Gastroesophageal sphincter (tissue), 3 donors: ENCODE measurements at regions not wholly inside any gene's neighbourhood (a gene's known extent, or its start where the extent isn't known, plus 50 kb on each side); places are given as distances from the start of the nearest gene placed in this dataset.

ENCODE experiments used
- CTCF ChIP-seq, 4 experiments: fragments of 200-600 bp in 2 of 4; fragments of 450-650 bp in 2 of 4; sonication (generic) in 1 of 4; IDR thresholded peaks; one replicate each; pipeline ENCODE4 v1.5.1; 2017 to 2019; ENCODE audit warnings: antibody characterized with exemption in 4 of 4, mild to moderate bottlenecking in 2 of 4, moderate library complexity in 2 of 4
- POLR2A ChIP-seq, 2 donors: fragments of 450-650 bp; IDR thresholded peaks; one replicate each; pipeline ENCODE4 v1.6.1; 2017; ENCODE audit warnings: antibody characterized with exemption in 2 of 2, mild to moderate bottlenecking in 2 of 2, moderate library complexity in 1 of 2
- POLR2AphosphoS5 ChIP-seq: sonication (generic); formaldehyde crosslinking; IDR thresholded peaks from one replicate; pipeline ENCODE4 v1.6.1; 2017; ENCODE audit warnings: antibody characterized with exemption

- TF ChIP-seq CTCF (IDR thresholded peaks at IDR 0.05) (no peak), POLR2A (IDR thresholded peaks at IDR 0.05) (no peak), POLR2AphosphoS5 (no peak)
Observed at GRCh38 chr7:131080754-131081153, 246.9 kb upstream of the MKLN1 start.
